Hematopoietic multipotent progenitor cell treated with erythropoietin and hydrocortisone succinate and interleukin-3 and kit ligand, for 15 days (in vitro differentiated cells): ENCODE measurements at regions not wholly inside any gene's neighbourhood (a gene's known extent, or its start where the extent isn't known, plus 50 kb on each side); places are given as distances from the start of the nearest gene placed in this dataset.
"Not testable (repeated sequence)": the region's sequence is repeated elsewhere in the genome, so short reads cannot be mapped to it uniquely, and the experiment has no call there.

Experiments used
- DNase-seq: peaks from one replicate; pipeline ENCODE4 v3.0.0-alpha.2; 2015; ENCODE audit warnings: low spot score

DNA sequence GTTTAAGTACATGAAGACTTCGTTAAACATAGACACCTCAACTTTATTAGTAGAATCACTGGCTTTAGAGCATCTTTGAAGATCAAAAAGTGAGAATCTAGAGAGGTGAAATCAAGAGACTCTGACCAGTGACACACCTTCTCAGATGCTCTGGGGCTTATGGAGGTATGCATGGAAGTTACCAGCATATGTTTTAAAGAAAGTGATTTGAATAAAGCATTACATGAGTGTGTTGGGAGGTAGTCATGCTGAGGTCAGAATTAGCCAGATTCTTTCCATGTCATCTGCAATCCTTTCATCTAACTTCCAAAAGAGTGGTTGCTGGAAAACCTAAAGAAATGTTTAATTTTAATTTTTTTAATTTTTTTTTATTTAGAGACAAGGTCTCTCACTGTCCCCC lies 658.0 kb upstream of the GOLIM4 start:
- DNase-seq: no peak

DNA sequence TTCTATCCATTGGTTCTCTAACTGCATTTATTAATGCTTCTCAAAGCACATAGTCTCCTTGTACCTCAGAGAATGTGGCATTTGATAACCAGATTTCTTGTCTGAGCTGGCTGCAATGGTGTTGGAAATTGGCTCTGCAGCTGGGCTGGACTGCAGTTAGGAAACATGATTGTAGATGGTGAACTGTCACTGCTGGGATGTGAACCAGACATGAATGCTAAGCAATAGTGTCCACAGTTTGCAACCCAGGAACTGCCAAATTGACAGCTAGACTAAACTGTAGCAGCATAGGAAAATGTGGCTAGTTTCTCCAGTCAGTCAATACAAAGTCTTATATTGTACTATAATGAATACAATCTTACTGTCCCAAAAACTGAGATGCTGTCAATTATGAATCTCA lies 656.6 kb upstream of the GOLIM4 start:
- no peak for DNase-seq

DNA sequence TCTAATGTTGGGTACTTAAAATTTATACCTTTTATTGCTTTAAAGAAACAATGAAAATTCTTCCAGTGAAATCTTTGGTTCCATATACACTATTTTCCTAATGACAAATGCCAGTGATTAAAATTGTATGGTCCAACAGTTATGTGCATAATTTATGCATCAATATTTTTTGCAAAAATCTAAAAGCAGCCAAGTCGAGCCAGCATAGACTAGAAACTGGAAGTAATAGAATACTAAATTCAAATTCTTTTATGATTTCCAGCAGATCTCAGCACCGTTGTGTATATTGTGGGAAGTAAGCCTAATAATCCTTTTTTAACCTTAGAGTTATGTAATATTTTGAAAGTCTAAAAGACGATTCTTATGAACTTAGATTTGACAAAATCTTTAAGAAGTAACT lies 652.0 kb upstream of the GOLIM4 start:
- DNase-seq: no peak

DNA sequence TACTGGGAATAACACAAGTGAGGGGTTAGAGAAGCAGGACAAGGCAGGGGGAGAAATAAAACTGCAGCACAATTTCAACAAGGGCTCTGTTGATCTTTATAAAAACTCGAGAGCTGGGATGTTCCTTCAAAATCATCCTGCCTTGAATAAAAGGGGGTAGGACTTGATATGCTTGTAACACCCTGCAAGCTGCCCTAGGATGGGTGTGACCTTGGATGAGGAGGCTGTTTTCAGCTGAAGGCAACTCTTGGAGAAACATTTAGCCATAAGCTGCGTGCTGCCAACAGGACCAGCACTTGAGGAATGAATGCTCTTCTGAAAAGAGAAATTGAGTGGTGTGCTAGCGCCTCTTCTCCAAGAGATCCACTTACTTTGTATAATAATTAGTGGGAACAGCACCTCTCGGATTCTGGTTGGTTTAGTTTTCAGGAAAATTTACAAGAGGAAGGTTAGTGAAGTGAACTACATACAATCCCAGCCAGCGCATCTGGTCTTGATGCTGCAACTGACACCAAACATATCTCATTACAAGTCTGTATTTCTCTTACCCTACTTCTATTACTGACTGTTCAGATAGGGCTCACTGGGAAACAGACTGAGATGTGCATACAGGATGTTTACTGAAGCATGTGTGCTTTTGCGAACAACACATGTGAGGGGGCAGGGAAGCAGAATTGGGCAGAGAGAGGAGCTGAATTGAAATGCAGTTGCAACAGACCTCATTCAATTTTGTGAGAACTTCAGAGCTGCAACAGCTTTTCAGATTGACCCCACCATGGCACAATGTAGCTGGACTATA lies 643.0 kb upstream of the GOLIM4 start:
- no peak for DNase-seq

DNA sequence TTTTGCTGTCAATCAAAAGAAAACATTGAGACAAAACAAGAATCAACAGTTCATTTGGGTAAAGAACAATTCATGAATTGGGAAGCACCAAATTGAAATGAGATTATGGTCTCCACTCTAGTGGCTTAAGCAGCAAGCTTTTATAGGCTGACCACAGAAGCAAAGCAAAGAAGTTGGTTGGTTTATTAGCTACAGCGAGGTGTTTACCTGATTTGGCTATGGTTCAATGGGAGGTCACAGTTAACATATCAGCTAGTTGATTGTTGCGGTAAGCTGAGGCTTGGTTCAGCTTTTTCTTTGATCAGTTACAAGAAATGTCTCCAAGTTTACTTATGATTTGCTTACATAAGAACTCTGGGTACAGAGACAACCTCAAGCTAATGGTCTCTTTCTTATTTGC lies 640.5 kb upstream of the GOLIM4 start:
- no peak for DNase-seq

DNA sequence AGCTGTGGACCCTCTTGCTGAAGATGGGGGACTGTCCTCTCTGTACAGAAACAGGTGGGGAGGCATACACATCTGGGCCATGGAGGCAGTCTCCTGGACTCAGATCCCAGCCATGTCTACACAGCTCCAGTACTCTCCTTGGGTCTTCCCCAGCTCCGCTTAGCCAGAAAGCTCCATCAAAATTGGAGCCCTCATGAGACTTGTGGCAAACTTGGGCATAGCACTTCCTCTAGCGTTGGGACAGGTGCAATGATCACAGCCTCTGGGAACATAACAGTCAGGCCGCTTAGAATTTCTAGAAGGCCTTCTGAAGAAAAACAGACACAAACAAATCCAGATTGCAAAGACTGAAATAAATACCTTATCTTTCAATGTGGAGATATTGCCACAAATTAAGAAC lies 634.3 kb upstream of the GOLIM4 start:
- DNase-seq: no peak

DNA sequence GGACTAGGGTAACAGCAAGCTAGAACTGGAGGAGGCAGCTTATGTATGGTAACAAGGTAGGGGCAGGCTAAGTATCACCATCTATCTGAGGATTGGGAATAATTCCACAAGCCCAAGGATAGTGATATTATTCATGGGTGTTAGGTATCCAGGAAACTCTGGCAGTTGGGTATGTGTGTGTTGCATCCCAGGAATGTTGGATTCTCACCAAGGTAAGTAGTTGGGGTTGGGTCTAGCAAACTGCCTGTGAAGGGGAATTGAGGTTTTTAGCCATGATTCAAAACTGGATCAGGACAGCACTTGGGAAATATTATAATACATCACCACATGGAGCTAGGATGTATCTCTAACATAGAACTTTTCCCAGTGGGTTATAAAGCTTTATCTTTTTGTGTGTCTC lies 626.4 kb upstream of the GOLIM4 start:
- DNase-seq: no peak

DNA sequence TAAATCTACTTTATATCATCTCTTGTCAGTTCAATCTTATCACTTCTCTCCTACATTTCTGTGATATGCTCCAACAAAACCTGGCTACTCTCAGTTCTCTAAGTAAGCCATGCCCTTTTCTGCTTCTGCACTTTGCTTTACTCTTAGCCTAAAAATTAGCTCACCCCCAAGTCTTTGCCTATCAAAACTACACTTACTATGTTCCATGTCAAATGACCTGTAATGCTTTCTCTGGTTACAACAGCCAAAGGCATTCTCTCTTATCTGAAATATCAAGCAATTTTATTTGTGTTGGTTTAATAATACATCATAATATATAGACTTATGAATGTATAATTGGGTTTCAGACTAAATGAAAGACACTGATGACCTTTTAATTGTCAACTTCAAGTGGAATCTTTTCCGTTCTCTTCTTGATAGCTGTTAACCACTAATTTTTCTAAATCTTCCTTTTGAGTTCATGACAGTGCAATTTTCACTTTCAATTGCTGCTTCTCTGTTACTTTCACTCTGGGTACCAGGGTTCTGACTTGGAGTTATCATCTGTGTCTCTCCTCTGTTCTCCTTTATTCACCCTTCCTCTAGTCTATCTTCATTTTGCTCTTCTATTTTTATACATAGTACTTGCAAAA lies 619.0 kb upstream of the GOLIM4 start:
- no peak for DNase-seq

DNA sequence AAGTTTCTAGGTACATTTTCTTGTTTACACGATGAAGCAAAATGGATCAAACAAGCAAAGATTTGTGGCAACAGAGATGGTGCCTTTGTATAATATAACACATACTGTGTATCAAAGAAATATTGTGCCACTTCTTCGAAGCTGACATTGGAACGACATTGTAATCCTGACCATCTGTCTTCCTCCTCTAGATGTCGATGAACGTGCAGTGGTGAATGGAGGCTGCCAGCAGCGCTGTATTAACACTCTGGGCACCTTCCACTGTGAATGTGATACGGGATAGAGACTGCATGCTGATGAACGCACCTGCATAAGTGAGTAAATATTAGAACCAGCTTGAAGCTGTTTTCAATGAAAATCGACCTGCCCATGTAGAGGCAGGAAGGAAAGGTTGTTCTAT lies 613.3 kb upstream of the GOLIM4 start:
- DNase-seq: no peak

DNA sequence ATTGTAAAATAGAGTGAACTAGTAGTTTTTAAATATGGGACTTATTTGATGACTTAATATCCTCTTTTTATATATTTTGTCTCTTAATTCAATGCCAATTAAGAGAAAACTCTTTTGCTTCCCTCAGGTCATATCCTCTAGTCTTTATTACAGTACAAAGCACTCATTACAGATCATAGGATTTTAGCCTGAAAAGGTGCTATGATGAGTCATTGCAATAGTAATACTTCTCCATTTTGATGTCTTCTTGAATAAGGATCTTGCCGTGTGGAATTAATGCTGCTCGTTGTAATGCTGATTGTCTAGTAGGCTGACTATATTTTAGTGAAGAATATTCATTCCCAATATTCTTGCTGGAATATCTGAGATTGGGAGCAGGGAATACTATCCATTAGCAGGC lies 612.2 kb upstream of the GOLIM4 start:
- DNase-seq: no peak

DNA sequence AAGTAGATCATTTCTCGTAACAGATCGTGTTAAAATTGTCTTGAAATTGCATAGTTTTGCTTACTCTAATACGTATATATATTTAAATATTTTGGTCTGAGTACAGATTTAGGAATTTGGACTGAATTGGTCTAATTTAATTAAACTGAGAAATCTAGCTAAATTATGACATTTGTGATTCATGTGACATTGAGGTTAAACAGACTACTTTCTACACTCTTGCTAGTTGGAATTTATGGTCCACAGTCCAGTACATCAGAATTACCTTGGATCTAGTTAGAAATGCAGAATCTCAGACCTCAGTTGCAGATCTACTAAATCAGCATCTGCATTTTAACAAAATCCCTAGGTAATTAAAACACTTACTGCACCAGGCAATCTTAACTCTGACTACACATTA lies 609.7 kb upstream of the GOLIM4 start:
- DNase-seq: no peak

DNA sequence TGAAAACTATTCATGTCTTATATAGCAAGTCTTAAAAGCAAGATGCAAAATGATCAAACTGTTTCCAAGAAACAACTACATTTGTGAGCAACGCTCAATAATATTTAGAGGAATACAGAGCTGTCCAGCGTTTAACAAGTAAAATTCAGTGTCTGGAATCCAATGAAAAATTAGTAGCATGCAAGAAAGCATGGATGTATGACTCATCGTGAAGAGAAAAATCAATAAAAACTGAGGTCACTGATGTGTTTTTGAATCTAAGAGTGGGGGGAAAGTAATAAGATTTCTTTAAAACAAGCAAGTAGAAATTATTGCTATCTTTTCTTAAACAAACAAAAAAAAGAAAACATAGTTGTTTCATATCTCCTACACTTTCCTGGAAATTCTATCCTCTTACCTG lies 600.3 kb upstream of the GOLIM4 start:
- no peak for DNase-seq

DNA sequence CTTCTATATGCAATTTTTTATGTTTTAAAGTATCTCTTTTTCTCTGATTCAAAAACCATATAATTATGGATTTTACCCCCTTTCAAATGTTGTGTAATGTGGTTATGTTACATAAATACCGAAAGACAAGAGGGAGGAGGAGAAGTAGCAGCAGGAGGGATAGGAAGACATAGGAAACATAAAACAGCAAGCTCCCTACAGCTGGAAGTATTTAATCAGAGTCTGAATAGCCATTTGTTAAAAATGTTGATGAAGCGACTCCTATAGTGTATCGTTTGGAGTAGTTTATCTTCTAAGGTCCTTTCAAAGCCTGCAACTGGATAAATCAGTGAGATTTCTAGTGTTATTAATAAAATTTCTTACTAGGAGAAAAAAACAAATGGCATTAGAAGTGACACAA lies 598.1 kb upstream of the GOLIM4 start:
- no peak for DNase-seq

DNA sequence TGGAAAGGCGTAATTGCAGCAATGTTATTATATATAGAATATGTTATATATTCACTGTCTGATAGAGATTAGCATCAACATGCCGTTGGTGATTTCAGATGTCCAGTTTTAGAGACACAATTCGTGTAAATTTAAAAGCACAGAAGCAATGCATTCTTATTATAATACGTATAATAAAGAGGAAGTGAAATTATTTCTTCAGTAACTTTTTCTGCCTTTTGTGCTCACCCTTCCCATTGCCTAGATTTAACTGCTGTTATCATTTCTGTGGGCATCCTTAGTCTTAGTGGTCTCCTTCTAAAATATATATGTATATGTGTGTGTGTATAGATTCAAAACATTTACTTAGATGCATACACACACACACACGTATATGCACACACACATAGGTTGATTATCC lies 592.5 kb upstream of the GOLIM4 start:
- DNase-seq: no peak

DNA sequence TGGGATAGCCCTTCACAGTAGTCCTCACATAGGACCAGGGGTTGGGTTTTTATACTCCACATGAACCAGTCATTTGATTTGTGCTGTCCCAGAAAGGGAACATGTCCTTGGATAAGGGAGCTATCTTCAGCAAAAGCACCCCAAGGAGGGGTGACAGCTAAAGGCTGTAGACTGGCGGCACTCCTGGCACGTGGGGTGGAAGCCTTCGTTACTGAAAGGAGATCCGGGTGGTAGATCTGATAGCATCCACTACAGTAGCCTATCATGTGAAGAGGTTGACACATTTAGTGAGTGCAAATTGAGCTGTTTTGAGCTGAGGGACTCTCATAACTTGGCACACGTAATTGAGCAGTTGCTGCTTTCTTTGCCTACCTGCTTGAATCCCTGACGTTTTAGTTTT lies 588.8 kb upstream of the GOLIM4 start:
- DNase-seq: no peak

DNA sequence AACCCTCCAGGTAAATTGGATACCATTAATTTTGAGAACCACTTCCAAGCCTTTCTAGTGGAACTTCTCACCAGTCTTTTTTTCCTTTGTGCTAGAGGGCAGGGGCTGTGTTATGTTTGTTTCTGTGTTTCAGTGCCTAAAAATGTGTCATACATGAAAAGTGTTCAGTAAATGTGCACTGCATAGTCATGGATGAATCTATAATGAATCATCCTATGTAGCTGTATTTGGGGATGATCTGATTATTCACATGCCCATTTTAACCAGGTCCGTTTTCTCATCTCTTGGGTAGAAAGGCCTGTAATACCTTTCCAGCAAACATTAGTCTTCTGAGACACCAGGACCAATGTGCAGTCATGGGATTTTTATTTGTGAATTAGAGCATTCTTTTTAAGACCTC lies 583.0 kb upstream of the GOLIM4 start:
- no peak for DNase-seq

DNA sequence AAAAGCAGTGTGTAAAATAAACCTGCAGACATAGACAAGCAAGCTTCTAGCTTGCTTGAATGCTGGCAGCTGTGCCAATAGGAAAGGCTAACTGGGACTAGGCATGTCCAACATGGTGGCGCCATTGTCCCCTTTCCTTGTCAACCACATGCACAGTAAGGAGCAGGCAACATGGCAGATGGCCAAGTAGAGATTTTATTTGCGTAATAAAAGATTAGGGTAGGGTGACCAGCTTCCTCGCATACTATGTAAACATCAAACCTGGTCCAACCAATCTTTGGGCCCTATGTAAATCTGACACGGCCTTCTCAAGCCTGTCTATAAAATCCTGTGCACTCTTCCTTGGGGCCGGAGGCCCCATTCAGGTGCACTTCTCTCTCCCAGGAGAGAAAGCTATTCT lies 575.4 kb upstream of the GOLIM4 start:
- no peak for DNase-seq

DNA sequence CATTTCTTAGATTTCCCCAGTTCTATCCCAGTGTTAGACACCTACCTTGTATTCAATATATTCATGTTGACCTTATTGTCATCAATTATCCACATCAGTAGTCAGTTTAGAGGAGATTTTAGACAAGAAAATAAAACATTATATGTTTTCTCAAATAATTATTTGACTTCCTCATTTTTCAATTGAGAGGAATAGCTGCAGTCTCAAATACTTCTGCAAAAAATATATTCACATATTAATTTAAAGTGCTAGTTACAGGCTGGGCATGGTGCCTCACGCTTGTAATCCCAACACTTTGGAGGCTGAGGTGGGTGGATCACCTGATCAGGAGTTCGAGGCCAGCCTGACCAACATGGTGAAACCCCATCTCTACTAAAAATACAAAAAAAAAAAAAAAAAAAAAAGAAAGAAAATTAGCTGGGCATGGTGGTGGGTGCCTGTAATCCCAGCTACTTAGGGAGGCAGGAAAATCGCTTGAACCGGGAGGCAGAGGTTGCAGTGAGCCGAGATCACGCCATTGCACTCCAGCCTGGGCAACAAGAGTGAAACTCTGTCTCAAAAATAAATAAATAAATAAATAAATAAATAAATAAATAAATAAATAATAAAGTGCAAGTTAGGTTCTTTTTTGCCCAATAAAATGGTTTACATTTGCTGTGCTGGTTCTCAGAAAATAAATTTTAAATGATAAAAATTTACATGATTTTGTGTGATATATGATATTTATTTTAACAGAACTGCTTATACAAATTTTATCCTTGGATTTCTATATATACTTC lies 565.3 kb upstream of the GOLIM4 start:
- not testable (repeated sequence) for DNase-seq

DNA sequence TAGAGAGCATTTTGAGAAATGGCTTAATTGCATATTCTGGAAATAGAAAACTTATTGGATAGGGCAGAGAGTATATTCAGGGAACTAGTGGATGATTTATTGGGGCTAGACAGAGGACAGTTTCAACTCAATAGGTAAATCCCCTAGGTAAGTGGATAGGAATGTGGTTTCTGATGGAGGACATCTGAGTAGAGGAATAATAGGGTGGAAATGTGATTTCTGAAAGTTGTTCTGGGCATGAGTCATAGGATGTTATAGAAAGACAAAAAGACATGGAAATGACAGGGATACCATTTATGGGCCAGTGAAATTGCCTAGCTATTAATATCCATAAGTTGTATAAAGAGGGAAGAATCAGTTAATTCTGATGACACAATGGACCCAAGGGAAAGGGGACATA lies 563.3 kb upstream of the GOLIM4 start:
- DNase-seq: no peak

DNA sequence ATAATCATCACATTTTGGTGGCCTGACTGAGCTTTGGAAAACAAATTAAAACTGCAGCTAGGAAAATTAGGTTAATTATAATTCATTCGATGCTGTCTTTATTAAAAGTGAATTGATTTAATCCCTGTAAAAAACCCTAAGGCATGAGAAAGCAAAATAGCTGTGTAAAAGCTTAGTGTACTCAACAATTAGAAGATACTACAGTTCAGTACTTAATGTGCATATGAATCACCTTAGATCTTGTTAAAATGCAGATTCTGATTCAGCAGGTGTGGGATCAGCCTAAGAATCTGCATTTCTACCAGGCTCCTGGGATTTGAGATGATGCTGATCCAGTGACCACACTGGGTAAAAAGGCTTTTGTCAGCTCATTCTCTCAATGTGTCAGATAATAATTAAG lies 559.9 kb upstream of the GOLIM4 start:
- DNase-seq: no peak

DNA sequence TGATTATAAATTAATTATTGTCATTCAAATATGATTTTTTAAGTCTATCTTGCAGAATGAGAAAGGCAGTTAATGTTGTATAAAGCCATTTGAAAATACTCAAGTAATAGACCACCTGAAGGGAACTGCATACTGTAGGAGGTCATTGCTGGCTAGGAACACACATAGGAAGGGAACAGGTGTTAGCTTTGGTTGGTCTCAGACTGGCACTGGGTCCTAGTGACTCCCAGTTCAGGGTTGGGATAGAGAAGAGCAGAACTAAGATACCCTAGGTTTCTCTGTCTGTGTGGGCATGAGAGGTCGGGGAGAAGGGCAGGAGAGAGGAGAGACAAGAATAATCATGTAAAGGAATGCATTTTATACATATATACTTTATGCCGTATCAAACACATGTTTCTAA lies 559.0 kb upstream of the GOLIM4 start:
- DNase-seq: no peak

DNA sequence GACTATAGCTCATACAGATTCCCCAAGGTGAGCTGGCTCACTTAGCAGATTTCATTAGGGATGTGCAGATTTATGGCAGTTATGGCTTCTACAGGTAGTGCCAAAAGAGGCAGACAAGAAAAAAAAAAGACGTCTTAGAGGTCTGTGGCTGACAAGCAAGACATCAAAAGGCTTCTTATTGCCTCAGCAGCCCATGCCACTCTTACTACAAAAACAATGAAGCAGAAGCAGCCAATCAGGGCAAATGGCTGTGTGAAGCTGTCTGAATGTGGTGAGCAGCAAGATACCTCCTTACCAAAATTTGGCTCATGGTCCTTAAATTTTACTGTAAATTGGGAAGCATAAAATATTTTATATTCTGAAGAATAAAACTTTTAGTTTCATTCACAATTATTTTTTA lies 557.5 kb upstream of the GOLIM4 start:
- no peak for DNase-seq

DNA sequence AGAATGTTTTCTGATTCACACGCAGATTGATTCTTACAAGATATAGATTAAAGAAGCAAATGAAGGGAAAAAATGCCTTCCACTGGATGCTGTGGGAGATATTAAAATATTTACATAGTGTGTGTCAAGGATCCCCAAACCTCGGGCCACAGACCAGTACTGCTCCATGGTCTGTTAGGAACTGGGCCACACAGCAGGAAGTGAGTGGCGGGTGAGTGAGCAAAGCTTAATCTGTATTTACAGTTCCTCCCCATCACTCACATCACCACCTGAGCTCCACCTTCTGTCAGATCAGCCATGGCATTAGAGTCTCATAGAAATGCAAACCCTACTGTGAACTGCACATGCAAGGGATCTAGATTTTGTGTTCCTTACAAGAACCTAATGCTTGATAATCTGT lies 552.6 kb upstream of the GOLIM4 start:
- no peak for DNase-seq
